Kidney (tissue), 13 donors: ENCODE measurements at regions not wholly inside any gene's neighbourhood (a gene's known extent, or its start where the extent isn't known, plus 50 kb on each side); places are given as distances from the start of the nearest gene placed in this dataset.

Experiments used
- DNase-seq, 5 donors: peaks; one replicate each; pipeline ENCODE4 v3.0.0-alpha.2; 2013 to 2020
- FAIRE-seq: peaks from 2 replicates; lab custom pipeline; 2012; peaks lifted over from hg19 to GRCh38; lab: Jason Lieb, UNC
- H3K27ac ChIP-seq, 2 donors: one replicate each; pipeline ENCODE4 v1.7.0; 2013; ENCODE audit warnings: low read depth in 2 of 2, low read length in 2 of 2, inconsistent platforms in 1 of 2
- H3K27me3 ChIP-seq: one replicate; pipeline ENCODE4 v1.7.1; 2013; ENCODE audit warnings: low read length, inconsistent platforms; ENCODE audit not compliant: control insufficient read depth, insufficient read depth
- H3K36me3 ChIP-seq, 3 donors: one replicate each; pipeline versions ENCODE4 v1.7.0 to v1.7.1; 2013; ENCODE audit warnings: low read length in 3 of 3, control low read depth in 1 of 3, inconsistent platforms in 1 of 3; ENCODE audit not compliant: insufficient read depth in 3 of 3, control insufficient read depth in 2 of 3
- H3K4me1 ChIP-seq, 3 donors: one replicate each; pipeline versions ENCODE4 v1.7.0 to v1.7.1; 2013; ENCODE audit warnings: low read length in 3 of 3, inconsistent platforms in 1 of 3, low read depth in 1 of 3; ENCODE audit not compliant: control insufficient read depth in 2 of 3, insufficient read depth in 2 of 3
- H3K4me3 ChIP-seq, 3 donors: one replicate each; pipeline versions ENCODE4 v1.7.0 to v1.8.1; 2013; ENCODE audit warnings: low read length in 3 of 3, control low read depth in 1 of 3, inconsistent platforms in 1 of 3
- H3K9ac ChIP-seq, 3 donors: one replicate each; pipeline versions ENCODE4 v1.7.0 to v1.7.1; 2013; ENCODE audit warnings: low read length in 3 of 3, control low read depth in 1 of 3, inconsistent platforms in 1 of 3
- H3K9me3 ChIP-seq, 3 donors: one replicate each; pipeline versions ENCODE4 v1.7.0 to v1.7.1; 2013; ENCODE audit warnings: low read length in 3 of 3, control low read depth in 1 of 3, inconsistent platforms in 1 of 3; ENCODE audit not compliant: control insufficient read depth in 2 of 3, insufficient read depth in 1 of 3
- intact Hi-C: fragments of 100-400 bp; cut with DNase I; formaldehyde crosslinking; loops from one replicate; pipeline ENCODE4 v1.11.1; 2022
- TF ChIP-seq, protein P1 (sequence below): IDR thresholded peaks from 3 replicates; pipeline ENCODE4 v1.5.1; 2012; ENCODE audit warnings: mild to moderate bottlenecking, moderate library complexity, borderline replicate concordance; ENCODE audit not compliant: insufficient read depth; ENCODE audit errors: extremely low read depth
- donor health status: control.
- donor health status: control.
- donor health status: control.
- donor health status: control.
- donor health status: control.
- donor health status: DM: yes; HTN: yes; CAD: no.
- donor health status: Normal renal cell carcinoma (clear cell type).

DNA sequence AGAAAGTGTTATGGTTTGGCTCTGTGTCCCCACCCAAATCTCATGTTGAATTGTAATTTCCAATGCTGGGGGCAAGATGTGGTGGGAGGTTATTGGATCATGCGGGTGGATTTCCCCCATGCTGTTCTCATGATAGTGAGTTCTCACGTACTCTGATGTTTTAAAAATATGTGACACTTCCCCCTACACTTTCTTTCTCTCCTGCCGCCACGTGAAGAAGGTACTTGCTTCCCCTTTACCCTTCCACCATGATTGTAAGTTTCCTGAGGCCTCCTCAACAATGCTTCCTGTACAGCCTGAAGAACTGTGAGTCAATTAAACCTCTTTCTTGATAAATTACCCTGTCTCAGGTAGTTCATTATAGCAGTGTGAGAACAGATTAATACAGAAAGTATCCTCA lies 150.8 kb downstream of the TMEM200A start:
- intact Hi-C loops, result no loop called here
- TF ChIP-seq, protein P1, sequence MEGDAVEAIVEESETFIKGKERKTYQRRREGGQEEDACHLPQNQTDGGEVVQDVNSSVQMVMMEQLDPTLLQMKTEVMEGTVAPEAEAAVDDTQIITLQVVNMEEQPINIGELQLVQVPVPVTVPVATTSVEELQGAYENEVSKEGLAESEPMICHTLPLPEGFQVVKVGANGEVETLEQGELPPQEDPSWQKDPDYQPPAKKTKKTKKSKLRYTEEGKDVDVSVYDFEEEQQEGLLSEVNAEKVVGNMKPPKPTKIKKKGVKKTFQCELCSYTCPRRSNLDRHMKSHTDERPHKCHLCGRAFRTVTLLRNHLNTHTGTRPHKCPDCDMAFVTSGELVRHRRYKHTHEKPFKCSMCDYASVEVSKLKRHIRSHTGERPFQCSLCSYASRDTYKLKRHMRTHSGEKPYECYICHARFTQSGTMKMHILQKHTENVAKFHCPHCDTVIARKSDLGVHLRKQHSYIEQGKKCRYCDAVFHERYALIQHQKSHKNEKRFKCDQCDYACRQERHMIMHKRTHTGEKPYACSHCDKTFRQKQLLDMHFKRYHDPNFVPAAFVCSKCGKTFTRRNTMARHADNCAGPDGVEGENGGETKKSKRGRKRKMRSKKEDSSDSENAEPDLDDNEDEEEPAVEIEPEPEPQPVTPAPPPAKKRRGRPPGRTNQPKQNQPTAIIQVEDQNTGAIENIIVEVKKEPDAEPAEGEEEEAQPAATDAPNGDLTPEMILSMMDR, result no peak
- H3K27ac ChIP-seq, result no peak overlapping the region
- H3K4me3 ChIP-seq, result no peak overlapping the region
- DNase-seq (no peak), FAIRE-seq (no peak)
- H3K9me3 ChIP-seq, result no peaks in the 10 kb centered on the region
- no peaks in the 10 kb centered on the region for H3K4me1 ChIP-seq
- no peaks in the 10 kb centered on the region for H3K36me3 ChIP-seq
- no peaks in the 10 kb centered on the region for H3K27me3 ChIP-seq
- H3K9ac ChIP-seq, result no peak overlapping the region

GRCh38 chr6:130517444-130517931 lies 151.7 kb downstream of the TMEM200A start:
- Histone ChIP-seq H3K27ac (no peak overlapping the region), H3K9me3 (no peaks in the 10 kb centered on the region), H3K27me3 (no peaks in the 10 kb centered on the region), H3K36me3 (no peaks in the 10 kb centered on the region), H3K4me3 (no peak overlapping the region), H3K9ac (no peak overlapping the region), H3K4me1 (no peaks in the 10 kb centered on the region)
- intact Hi-C loops, result no loop called here
- TF ChIP-seq, protein P1, result no peak
- no peak for DNase-seq
- FAIRE-seq, result no peak

DNA sequence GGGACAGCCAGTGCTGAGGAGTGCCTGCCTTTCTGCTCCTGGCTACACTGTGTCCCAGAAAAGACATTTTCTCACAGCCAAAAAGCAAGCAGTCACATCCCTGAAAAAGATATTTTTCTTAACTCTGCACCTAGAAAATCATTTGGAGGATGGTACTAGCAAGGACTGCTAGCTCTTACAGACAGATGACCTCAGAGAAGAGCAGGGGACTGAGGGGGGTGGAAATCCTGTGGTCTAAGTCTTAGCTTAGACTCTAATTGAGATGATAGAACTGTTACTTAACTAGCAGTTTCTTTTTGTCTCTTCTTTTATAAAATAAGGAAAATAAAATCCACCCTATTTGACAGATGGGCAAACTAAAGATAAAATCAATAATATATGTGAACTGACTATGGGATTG lies 152.8 kb downstream of the TMEM200A start:
- Histone ChIP-seq H3K27ac (no peak overlapping the region), H3K9me3 (no peaks in the 10 kb centered on the region), H3K4me1 (no peaks in the 10 kb centered on the region), H3K9ac (no peak overlapping the region), H3K36me3 (no peaks in the 10 kb centered on the region), H3K27me3 (no peaks in the 10 kb centered on the region), H3K4me3 (no peak overlapping the region)
- DNase-seq, result no peak
- no peak for FAIRE-seq
- TF ChIP-seq, protein P1, result no peak
- intact Hi-C loops, result no loop called here

- Histone ChIP-seq H3K9ac (no peak overlapping the region), H3K27ac (no peak overlapping the region), H3K4me3 (no peak overlapping the region), H3K27me3 (no peaks in the 10 kb centered on the region), H3K9me3 (no peaks in the 10 kb centered on the region), H3K4me1 (no peaks in the 10 kb centered on the region), H3K36me3 (no peaks in the 10 kb centered on the region)
- intact Hi-C loops, result no loop called here
- TF ChIP-seq, protein P1, result no peak
- FAIRE-seq (no peak), DNase-seq (no peak)
Observed at GRCh38 chr6:130520221-130520620, 154.4 kb downstream of the TMEM200A start.
